Adrenal gland (tissue), 9 donors: ENCODE measurements at regions not wholly inside any gene's neighbourhood (a gene's known extent, or its start where the extent isn't known, plus 50 kb on each side); places are given as distances from the start of the nearest gene placed in this dataset.
A peak's percentile ranks its signal among the peaks of the same experiment; 100 is the strongest.

Experiments
- DNase-seq, 7 donors: peaks; one replicate each; pipeline ENCODE4 v3.0.0-alpha.2; 2019 to 2020
- H3K27ac ChIP-seq, 5 donors: fragments of 200-600 bp; sonication (generic) in 4 of 5; 1 replicate in 3 of 5; 2 replicates in 2 of 5; pipeline versions ENCODE4 v1.5.1 to v1.8.0; 2016 to 2020; ENCODE audit warnings: mild to moderate bottlenecking in 1 of 5
- H3K27me3 ChIP-seq: fragments of 200-600 bp; 2 replicates; pipeline ENCODE4 v1.8.0; 2021
- H3K36me3 ChIP-seq, 2 donors: fragments of 200-600 bp; replicated peaks in 1 of 2; 1 replicate in 1 of 2; 2 replicates in 1 of 2; pipeline versions ENCODE4 v1.5.1 to v1.8.0; 2018 to 2022
- H3K4me1 ChIP-seq, 2 donors: fragments of 200-600 bp; replicated peaks in 1 of 2; 1 replicate in 1 of 2; 2 replicates in 1 of 2; pipeline versions ENCODE4 v1.5.1 to v1.8.0; 2018 to 2021
- H3K4me3 ChIP-seq, 4 donors: fragments of 200-600 bp; sonication (generic) in 3 of 4; one replicate each; pipeline ENCODE4 v1.5.1; 2016 to 2018
- H3K9me3 ChIP-seq, 3 donors: fragments of 200-600 bp; sonication (generic) in 1 of 3; replicated peaks in 1 of 3; 1 replicate in 2 of 3; 2 replicates in 1 of 3; pipeline versions ENCODE4 v1.5.1 to v1.8.0; 2016 to 2021
- CTCF ChIP-seq, 6 experiments: fragments of 450-650 bp in 4 of 6; fragments of 200-600 bp in 2 of 6; sonication (generic) in 1 of 6; IDR thresholded peaks; 1 replicate in 5 of 6; 2 replicates in 1 of 6; pipeline versions ENCODE4 v1.5.1 to v1.8.0; 2016 to 2021; ENCODE audit warnings: antibody characterized with exemption in 6 of 6, mild to moderate bottlenecking in 2 of 6, moderate library complexity in 1 of 6
- POLR2A ChIP-seq, 2 donors: fragments of 450-650 bp; IDR thresholded peaks; one replicate each; pipeline ENCODE4 v1.6.1; 2017; ENCODE audit warnings: antibody characterized with exemption in 2 of 2, mild to moderate bottlenecking in 2 of 2, moderate library complexity in 1 of 2
- WGBS, 4 donors: extraction: QIAGEN DNeasy Blood & Tissue Kit in 2 of 4; methylation state at CpG; one replicate each; pipeline versions ENCODE4 v1.1.5 to v1.1.7; 2013 to 2017; 5-methylcytosine and 5-hydroxymethylcytosine counted together
- intact Hi-C, 2 donors: fragments of 100-400 bp; cut with DNase I; formaldehyde crosslinking; loops; one replicate each; pipeline versions ENCODE4 v1.14.1 to v1.15.0; 2022 to 2023
- donor health status: healthy with polysubstance abuse.
- donor health status: Bipolar disorder and iron deficiency.
- donor health status: DM: yes; HTN: yes; CAD: no.
- donor health status: DM: no; HTN: no; CAD: no.
- donor health status: DM: no; HTN: no; CAD: no.

GRCh38 chr2:33893824-33894223 is 294.7 kb upstream of the FAM98A start:
- no peaks in the 10 kb centered on the region for H3K9me3 ChIP-seq
- H3K4me3 ChIP-seq: no peak overlapping the region
- H3K27me3 ChIP-seq: no peaks in the 10 kb centered on the region
- no peak for DNase-seq
- no peaks in the 10 kb centered on the region for H3K4me1 ChIP-seq
- WGBS, 4 donors: 43 to 69% (median 60%) methylated on average over 1 of the region's 1 CpG
- H3K36me3 ChIP-seq: no peaks in the 10 kb centered on the region
- intact Hi-C loops: no loop called here
- no peak overlapping the region for H3K27ac ChIP-seq
- no peak for TF ChIP-seq CTCF (IDR thresholded peaks at IDR 0.05)
- no peak for TF ChIP-seq POLR2A (IDR thresholded peaks at IDR 0.05)

- no peak for DNase-seq
- 24 to 44% (median 30%) methylated on average over 4 of the region's 4 CpGs for WGBS, 4 donors
- no peaks in the 10 kb centered on the region for H3K36me3 ChIP-seq
Observed at GRCh38 chr2:33891616-33892015, 292.5 kb upstream of the FAM98A start.

GRCh38 chr2:33890686-33891085 is 291.6 kb upstream of the FAM98A start:
- no peaks in the 10 kb centered on the region for H3K4me1 ChIP-seq
- intact Hi-C loops: no loop called here
- no peak for TF ChIP-seq POLR2A (IDR thresholded peaks at IDR 0.05)
- no peak for TF ChIP-seq CTCF (IDR thresholded peaks at IDR 0.05)
- WGBS, 4 donors: 90 to 99% (median 92%) methylated on average over 6 of the region's 6 CpGs
- H3K27me3 ChIP-seq: no peaks in the 10 kb centered on the region
- no peaks in the 10 kb centered on the region for H3K9me3 ChIP-seq
- no peak for DNase-seq
- H3K27ac ChIP-seq: no peak overlapping the region
- H3K36me3 ChIP-seq: no peaks in the 10 kb centered on the region
- H3K4me3 ChIP-seq: no peak overlapping the region

More at GRCh38 chr2:33891616-33892015, 292.5 kb upstream of the FAM98A start:
- H3K27ac ChIP-seq: no peak overlapping the region
- H3K9me3 ChIP-seq: no peaks in the 10 kb centered on the region
- H3K4me3 ChIP-seq: no peak overlapping the region
- TF ChIP-seq POLR2A (IDR thresholded peaks at IDR 0.05) (no peak), CTCF (IDR thresholded peaks at IDR 0.05) (no peak)
- intact Hi-C loops: no loop called here
- no peaks in the 10 kb centered on the region for H3K27me3 ChIP-seq
- no peaks in the 10 kb centered on the region for H3K4me1 ChIP-seq

GRCh38 chr2:33877348-33878016 is 278.4 kb upstream of the FAM98A start:
- DNase-seq: peak in 1 of 7 donors; percentile 8
- Histone ChIP-seq H3K27me3 (no peaks in the 10 kb centered on the region), H3K36me3 (no peaks in the 10 kb centered on the region), H3K9me3 (no peaks in the 10 kb centered on the region), H3K4me1 (peaks cover 0 to 6% of the 10 kb centered on the region in 2 donors), H3K27ac (peak overlapping the region in 1 of 5 donors; percentile 8), H3K4me3 (no peak overlapping the region)
- TF ChIP-seq CTCF (IDR thresholded peaks at IDR 0.05) (no peak), POLR2A (IDR thresholded peaks at IDR 0.05) (no peak)
- 28 to 42% (median 34%) methylated on average over 6 of the region's 6 CpGs for WGBS, 4 donors
- intact Hi-C loops: no loop called here
